ENCODE measurements at regions not wholly inside any gene's neighbourhood (a gene's known extent, or its start where the extent isn't known, plus 50 kb on each side); places are given as distances from the start of the nearest gene placed in this dataset.

- WGBS (ENCODE audit: low lambda C conversion rate, missing lambda C conversion rate) = 74% methylated on average over 5 of the region's 5 CpGs
- no peak for DNase-seq (ENCODE audit: low spot score)
- no peaks in the 10 kb centered on the region for H3K9me3 ChIP-seq (ENCODE audit: low read depth)
- H4K20me1 ChIP-seq (ENCODE audit: insufficient read depth, poor library complexity, severe bottlenecking) = no peaks in the 10 kb centered on the region
- no peak for TF ChIP-seq EZH2 (IDR thresholded peaks at IDR 0.05; ENCODE audit: borderline replicate concordance)
- no peak for TF ChIP-seq EZH2phosphoT487 (IDR thresholded peaks at IDR 0.05; ENCODE audit: low read depth, severe bottlenecking, unreplicated experiment)
- TF ChIP-seq, protein P1, sequence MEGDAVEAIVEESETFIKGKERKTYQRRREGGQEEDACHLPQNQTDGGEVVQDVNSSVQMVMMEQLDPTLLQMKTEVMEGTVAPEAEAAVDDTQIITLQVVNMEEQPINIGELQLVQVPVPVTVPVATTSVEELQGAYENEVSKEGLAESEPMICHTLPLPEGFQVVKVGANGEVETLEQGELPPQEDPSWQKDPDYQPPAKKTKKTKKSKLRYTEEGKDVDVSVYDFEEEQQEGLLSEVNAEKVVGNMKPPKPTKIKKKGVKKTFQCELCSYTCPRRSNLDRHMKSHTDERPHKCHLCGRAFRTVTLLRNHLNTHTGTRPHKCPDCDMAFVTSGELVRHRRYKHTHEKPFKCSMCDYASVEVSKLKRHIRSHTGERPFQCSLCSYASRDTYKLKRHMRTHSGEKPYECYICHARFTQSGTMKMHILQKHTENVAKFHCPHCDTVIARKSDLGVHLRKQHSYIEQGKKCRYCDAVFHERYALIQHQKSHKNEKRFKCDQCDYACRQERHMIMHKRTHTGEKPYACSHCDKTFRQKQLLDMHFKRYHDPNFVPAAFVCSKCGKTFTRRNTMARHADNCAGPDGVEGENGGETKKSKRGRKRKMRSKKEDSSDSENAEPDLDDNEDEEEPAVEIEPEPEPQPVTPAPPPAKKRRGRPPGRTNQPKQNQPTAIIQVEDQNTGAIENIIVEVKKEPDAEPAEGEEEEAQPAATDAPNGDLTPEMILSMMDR (IDR thresholded peaks at IDR 0.05; ENCODE audit: poor library complexity) = no peak
- no peak overlapping the region for H3K4me3 ChIP-seq
- no peaks in the 10 kb centered on the region for H3K9me2 ChIP-seq (replicated peaks; ENCODE audit: insufficient read depth)
- no peak overlapping the region for H3K27ac ChIP-seq
- H3K79me2 ChIP-seq = no peaks in the 10 kb centered on the region
- H3K27me3 ChIP-seq = no peaks in the 10 kb centered on the region
- H3K36me3 ChIP-seq (replicated peaks; ENCODE audit: insufficient read depth, low read depth) = no peaks in the 10 kb centered on the region
- H3K4me2 ChIP-seq = no peak overlapping the region
- H2AFZ ChIP-seq = no peak overlapping the region
- no peaks in the 10 kb centered on the region for H3K4me1 ChIP-seq (ENCODE audit: insufficient read depth)
These were observed 156.2 kb upstream of the EXOC2 start for GRCh38 chr6:849075-849506.

DNA sequence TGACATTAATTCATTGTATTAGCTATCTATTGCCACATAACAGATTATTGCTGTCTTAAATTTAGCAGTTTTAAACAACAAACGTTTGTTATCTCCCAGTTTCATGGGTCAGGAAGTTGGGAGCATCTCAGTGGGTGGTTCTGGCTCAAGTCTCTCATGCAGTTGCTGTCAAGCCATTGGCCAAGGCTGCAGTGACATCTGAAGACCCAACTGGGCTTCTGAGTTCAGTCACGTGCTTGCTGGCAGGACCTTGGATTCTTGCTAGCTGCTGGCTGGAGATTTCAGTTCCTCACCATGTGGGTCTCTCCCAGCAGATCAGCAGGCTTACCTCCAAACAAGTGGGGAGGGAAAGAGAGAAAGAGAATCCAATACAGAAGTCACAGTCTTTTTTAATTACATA lies 152.6 kb upstream of the EXOC2 start:
- H2AFZ ChIP-seq = no peak overlapping the region
- no peak overlapping the region for H3K4me3 ChIP-seq
- H3K4me2 ChIP-seq = no peak overlapping the region
- 57% methylated on average over 2 of the region's 2 CpGs for WGBS (ENCODE audit: low lambda C conversion rate, missing lambda C conversion rate)
- DNase-seq (ENCODE audit: low spot score) = no peak
- H3K27ac ChIP-seq = no peak overlapping the region
- no peaks in the 10 kb centered on the region for H3K9me2 ChIP-seq (replicated peaks; ENCODE audit: insufficient read depth)
- TF ChIP-seq EZH2 (IDR thresholded peaks at IDR 0.05; ENCODE audit: borderline replicate concordance) = no peak
- no peak for TF ChIP-seq EZH2phosphoT487 (IDR thresholded peaks at IDR 0.05; ENCODE audit: low read depth, severe bottlenecking, unreplicated experiment)
- TF ChIP-seq, protein P1 (IDR thresholded peaks at IDR 0.05; ENCODE audit: poor library complexity) = no peak
- H3K9me3 ChIP-seq (ENCODE audit: low read depth) = no peaks in the 10 kb centered on the region
- no peaks in the 10 kb centered on the region for H3K36me3 ChIP-seq (replicated peaks; ENCODE audit: insufficient read depth, low read depth)
- H4K20me1 ChIP-seq (ENCODE audit: insufficient read depth, poor library complexity, severe bottlenecking) = no peaks in the 10 kb centered on the region
- H3K27me3 ChIP-seq = no peaks in the 10 kb centered on the region
- no peaks in the 10 kb centered on the region for H3K79me2 ChIP-seq
- H3K4me1 ChIP-seq (ENCODE audit: insufficient read depth) = no peaks in the 10 kb centered on the region

DNA sequence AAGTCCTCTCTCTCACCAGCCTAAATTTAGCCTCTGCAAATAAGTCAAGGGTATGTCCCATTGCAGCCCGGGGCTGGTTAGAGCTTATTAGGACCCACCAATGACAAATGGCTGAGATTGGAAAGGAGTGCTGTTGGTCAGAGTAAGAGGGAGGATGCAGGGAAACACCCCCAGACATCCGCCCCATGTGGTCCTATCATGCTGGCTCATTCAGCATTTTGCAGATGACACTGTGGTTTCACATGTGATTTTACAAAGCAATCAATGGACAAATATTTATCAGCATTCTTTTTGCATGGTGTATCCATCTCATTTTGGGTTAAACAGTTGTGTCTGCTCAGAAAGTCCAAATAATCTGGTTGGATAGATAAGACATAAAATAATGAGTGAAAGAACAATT lies 152.2 kb upstream of the EXOC2 start:
- Histone ChIP-seq H3K36me3 (replicated peaks; ENCODE audit: insufficient read depth, low read depth) (no peaks in the 10 kb centered on the region), H3K4me1 (ENCODE audit: insufficient read depth) (no peaks in the 10 kb centered on the region), H3K79me2 (no peaks in the 10 kb centered on the region), H3K9me2 (replicated peaks; ENCODE audit: insufficient read depth) (no peaks in the 10 kb centered on the region), H3K4me3 (no peak overlapping the region), H3K27ac (no peak overlapping the region), H2AFZ (no peak overlapping the region), H3K9me3 (ENCODE audit: low read depth) (no peaks in the 10 kb centered on the region), H3K4me2 (no peak overlapping the region), H4K20me1 (ENCODE audit: insufficient read depth, poor library complexity, severe bottlenecking) (no peaks in the 10 kb centered on the region), H3K27me3 (no peaks in the 10 kb centered on the region)
- WGBS (ENCODE audit: low lambda C conversion rate, missing lambda C conversion rate) = 92% methylated on average over 2 of the region's 2 CpGs
- DNase-seq (ENCODE audit: low spot score) = no peak
- TF ChIP-seq, protein P1 (IDR thresholded peaks at IDR 0.05; ENCODE audit: poor library complexity) = no peak
- TF ChIP-seq EZH2 (IDR thresholded peaks at IDR 0.05; ENCODE audit: borderline replicate concordance) (no peak), EZH2phosphoT487 (IDR thresholded peaks at IDR 0.05; ENCODE audit: low read depth, severe bottlenecking, unreplicated experiment) (no peak)

GRCh38 chr6:842141-842540 lies 149.2 kb upstream of the EXOC2 start:
- Histone ChIP-seq H3K4me3 (no peak overlapping the region), H3K27ac (no peak overlapping the region), H2AFZ (no peak overlapping the region), H3K4me2 (no peak overlapping the region), H3K9me3 (ENCODE audit: low read depth) (no peaks in the 10 kb centered on the region), H4K20me1 (ENCODE audit: insufficient read depth, poor library complexity, severe bottlenecking) (no peaks in the 10 kb centered on the region), H3K4me1 (ENCODE audit: insufficient read depth) (peaks cover 1% of the 10 kb centered on the region), H3K79me2 (no peaks in the 10 kb centered on the region), H3K9me2 (replicated peaks; ENCODE audit: insufficient read depth) (no peaks in the 10 kb centered on the region), H3K27me3 (no peaks in the 10 kb centered on the region), H3K36me3 (replicated peaks; ENCODE audit: insufficient read depth, low read depth) (no peaks in the 10 kb centered on the region)
- TF ChIP-seq EZH2 (IDR thresholded peaks at IDR 0.05; ENCODE audit: borderline replicate concordance) (no peak), EZH2phosphoT487 (IDR thresholded peaks at IDR 0.05; ENCODE audit: low read depth, severe bottlenecking, unreplicated experiment) (no peak)
- TF ChIP-seq, protein P1 (IDR thresholded peaks at IDR 0.05; ENCODE audit: poor library complexity) = no peak
- WGBS (ENCODE audit: low lambda C conversion rate, missing lambda C conversion rate) = 40% methylated on average over 9 of the region's 9 CpGs
- DNase-seq (ENCODE audit: low spot score) = no peak

All from hepatocyte (in vitro differentiated cells).